GM19351 (cell line): ENCODE measurements at regions not wholly inside any gene's neighbourhood (a gene's known extent, or its start where the extent isn't known, plus 50 kb on each side); places are given as distances from the start of the nearest gene placed in this dataset.
A peak's percentile ranks its signal among the peaks of the same experiment; 100 is the strongest.
"Not testable (repeated sequence)": the region's sequence is repeated elsewhere in the genome, so short reads cannot be mapped to it uniquely, and the experiment has no call there.

Experiments
- ATAC-seq: cut with Tn5 transposase; IDR thresholded peaks from one replicate; pipeline ENCODE4 v1.9.1; 2021; ENCODE audit warnings: mild to moderate bottlenecking, moderate library complexity; ENCODE audit not compliant: unreplicated experiment

- ATAC-seq = peak; percentile 32
Measured at GRCh38 chr21:14688412-14688811, 142.3 kb upstream of the SAMSN1 start.

DNA sequence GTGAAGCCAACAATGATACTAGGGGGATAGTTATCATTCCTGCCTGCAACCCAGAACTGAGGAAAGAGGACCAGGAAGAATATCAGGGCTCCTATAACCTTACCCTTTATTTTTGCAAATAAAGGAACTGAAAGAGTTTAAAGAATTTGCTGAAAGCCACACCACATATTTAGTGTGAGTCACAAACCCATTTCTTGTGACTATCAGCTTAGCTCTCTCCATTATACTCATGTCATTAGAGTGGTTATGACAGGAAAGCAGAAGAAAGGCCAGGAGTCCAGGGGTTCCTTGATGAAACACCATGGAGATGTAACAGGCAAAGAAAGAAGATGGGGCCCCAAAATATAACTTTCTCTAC is 141.1 kb upstream of the SAMSN1 start:
- ATAC-seq = peak; percentile 44

DNA sequence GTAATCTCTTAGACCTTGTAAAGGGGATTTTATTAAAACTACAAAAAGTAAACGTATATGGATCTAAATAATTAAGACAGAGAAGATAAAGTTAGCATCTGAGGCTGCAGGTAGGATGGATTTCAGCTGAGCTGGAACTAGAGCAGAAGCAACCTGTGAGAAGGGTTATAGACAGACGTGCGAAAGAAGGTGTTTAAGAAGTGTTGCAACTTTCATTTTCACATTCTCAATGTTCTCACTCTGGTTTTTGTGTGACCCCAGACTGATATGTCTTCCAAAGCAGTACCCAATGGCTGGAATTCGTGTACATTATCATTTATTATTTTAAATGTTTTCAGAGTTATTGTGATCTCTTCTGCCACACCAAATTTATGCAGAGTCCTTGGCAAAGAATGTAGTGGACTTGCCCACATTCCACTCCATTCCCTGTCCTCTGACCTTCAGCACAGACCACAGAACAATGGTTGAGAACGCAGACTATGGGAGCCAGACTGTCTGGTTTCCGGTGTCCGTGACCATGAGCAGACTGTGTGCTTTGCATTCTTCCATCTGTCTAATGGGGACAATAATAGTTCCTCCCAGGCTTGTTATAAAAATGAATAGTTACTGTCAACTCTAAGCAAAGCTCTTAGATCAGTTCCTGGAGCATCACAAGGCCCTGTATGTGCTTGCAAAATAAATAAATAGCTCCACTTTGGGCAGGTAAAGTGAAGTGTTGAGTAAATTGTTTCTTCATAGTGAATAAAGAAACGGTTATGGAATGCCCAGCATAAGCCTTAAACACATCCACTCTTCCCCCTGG is 140.6 kb upstream of the SAMSN1 start:
- peak; percentile 51 for ATAC-seq

GRCh38 chr21:14685568-14685967 is 139.5 kb upstream of the SAMSN1 start:
- no peak for ATAC-seq

GRCh38 chr21:14684071-14684470 is 138.0 kb upstream of the SAMSN1 start:
- peak; percentile 34 for ATAC-seq

DNA sequence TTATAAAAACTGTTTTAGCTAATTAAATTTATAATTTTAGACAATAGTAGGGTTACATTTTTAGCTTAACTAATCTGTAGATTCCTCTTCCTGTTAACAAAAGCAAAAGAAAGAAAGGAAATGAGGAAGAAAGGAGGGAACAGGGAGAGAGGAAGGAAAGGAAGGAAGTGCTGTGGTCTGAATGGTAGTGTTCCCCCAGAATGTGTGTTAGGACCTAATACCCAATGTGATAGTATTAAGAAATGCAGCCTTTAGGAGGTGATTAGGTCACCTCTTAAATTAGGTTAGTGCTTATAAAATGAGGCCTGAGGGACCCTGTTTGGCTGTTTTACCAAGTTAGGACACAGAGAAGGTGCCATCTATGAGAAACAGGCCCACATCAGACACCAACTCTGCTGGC is 136.9 kb upstream of the SAMSN1 start:
- ATAC-seq = no peak

- ATAC-seq = no peak
Measured at GRCh38 chr21:14678973-14679574, 133.0 kb upstream of the SAMSN1 start.

- ATAC-seq = no peak
Measured at GRCh38 chr21:14677639-14678179, 131.6 kb upstream of the SAMSN1 start.

- no peak for ATAC-seq
Measured at GRCh38 chr21:14677013-14677412, 130.9 kb upstream of the SAMSN1 start.

GRCh38 chr21:14675774-14676530 is 129.8 kb upstream of the SAMSN1 start:
- peak; percentile 82 for ATAC-seq

GRCh38 chr21:14673649-14674048 is 127.5 kb upstream of the SAMSN1 start:
- ATAC-seq = no peak

DNA sequence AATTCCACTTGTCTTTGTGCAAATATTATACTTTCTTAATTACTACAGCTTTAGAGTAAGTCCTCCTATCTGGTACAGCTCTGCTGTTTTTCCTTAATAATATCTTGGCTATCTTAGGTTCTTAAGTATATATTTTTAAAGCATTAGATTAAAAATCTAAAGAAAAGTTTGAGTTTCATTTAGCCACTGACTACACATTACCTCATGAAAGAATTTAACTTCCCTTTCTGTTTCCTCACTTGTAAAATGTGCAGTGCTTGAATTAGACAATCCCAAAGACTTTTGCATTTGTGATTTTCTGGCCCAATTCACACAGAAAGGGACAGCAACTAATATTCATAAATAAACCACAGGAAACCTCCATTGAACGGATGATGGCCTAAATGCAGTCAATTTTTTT is 126.4 kb upstream of the SAMSN1 start:
- ATAC-seq = no peak

- no peak for ATAC-seq
Measured at GRCh38 chr21:14670409-14670808, 124.3 kb upstream of the SAMSN1 start.

- not testable (repeated sequence) for ATAC-seq
Measured at GRCh38 chr21:14669092-14669491, 123.0 kb upstream of the SAMSN1 start.

DNA sequence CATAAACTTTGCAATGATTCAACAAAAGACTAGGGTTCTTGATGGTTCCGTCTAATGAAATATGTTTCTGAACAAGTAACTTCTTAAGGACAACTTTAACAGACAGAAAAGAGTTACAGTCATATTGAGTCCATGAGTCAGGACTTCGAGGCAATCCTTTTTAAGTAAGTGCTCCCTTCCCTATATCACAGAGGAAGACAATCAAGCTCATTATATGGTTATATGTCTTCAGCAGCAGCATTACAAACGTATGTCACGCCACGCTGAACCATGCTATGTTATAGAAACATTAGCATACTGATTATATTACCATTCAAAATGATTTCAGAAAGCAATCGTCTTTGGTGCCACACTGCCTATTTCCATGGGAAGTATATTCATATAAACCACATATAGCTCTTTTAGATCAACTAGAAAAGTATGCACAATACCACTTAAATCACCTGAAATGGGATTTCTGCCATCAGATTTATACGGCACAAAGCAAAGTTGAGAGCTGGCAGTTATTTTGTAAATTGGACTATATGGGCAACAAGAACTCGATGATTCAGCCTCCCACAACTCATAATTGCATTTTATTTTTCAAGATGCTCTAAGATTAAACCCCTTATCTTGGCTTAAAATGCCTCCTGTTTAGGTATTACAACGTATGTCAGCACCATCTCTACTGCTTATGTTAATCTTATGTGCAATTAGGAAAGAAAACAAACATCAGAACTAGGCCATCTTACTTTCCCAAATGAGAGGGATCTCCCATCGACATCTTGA is 111.3 kb upstream of the SAMSN1 start:
- ATAC-seq = no peak

GRCh38 chr21:14646893-14647292 is 100.8 kb upstream of the SAMSN1 start:
- ATAC-seq = no peak

GRCh38 chr21:14645702-14646101 is 99.6 kb upstream of the SAMSN1 start:
- no peak for ATAC-seq

DNA sequence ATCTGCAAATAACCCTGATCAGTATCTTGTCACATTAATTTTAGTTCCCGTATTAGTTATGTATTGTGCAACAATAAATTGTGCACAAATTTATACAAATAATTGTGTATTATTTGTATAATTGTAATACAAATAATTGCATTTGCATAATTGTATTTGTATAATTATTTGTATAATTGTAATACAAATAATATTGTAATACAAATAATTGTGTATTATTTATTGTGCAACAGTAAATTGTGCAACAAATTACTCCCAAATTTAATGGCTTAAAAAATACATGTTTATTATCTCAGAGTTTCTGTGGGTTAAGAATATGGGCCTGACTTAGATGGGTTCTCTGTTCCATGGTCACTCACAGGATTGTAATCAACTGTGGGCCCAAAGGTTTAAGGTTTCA is 86.2 kb upstream of the SAMSN1 start:
- no peak for ATAC-seq

- peak; percentile 73 for ATAC-seq
Measured at GRCh38 chr21:14630556-14631069, 84.5 kb upstream of the SAMSN1 start.

DNA sequence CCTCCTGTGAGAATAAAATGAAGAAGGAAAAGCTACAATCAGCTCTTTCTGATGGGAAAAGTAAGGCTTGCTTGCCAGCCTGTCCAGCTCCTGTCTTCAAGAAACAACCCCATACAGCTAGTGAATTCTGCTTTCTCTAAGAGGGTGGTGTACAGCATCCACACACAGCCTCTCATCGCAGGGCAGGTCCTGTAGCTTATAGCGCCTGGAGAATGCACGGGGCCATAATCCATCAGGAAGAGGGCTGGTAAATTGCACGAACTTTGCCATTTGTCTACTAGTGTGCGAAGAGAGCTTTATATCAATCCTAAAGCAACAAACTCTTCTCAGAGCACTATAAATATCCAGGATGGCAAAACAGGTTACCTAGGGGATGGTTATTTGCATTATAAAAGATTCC is 83.3 kb upstream of the SAMSN1 start:
- ATAC-seq = no peak

DNA sequence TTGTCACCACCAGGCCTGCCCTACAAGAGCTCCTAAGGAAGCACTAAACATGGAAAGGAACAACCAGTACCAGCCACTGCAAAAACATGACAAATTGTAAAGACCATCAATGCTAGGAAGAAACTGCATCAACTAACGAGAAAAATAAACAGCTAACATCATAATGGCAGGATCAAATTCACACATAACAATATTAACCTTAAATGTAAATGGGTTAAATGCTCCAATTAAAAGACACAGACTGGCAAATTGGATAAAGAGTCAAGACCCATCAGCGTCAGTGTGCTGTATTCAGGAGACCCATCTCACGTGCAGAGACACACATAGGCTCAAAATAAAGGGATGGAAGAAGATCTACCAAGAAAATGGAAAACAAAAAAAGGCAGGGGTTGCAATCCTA is 77.0 kb upstream of the SAMSN1 start:
- ATAC-seq = not testable (repeated sequence)
